ENCODE measurements at regions not wholly inside any gene's neighbourhood (a gene's known extent, or its start where the extent isn't known, plus 50 kb on each side); places are given as distances from the start of the nearest gene placed in this dataset.

- no peak for TF ChIP-seq PHF8 (conservative IDR thresholded peaks at IDR 0.05; ENCODE audit: low read depth, low read length)
Observed at GRCh38 chr2:117644403-117644802, 170.1 kb upstream of the DDX18 start (continued).
